GM21786 (cell line): ENCODE measurements at regions not wholly inside any gene's neighbourhood (a gene's known extent, or its start where the extent isn't known, plus 50 kb on each side); places are given as distances from the start of the nearest gene placed in this dataset.

Experiments
- ATAC-seq: cut with Tn5 transposase; IDR thresholded peaks from one replicate; pipeline ENCODE4 v1.9.1; 2021; ENCODE audit not compliant: unreplicated experiment

GRCh38 chr11:92779746-92780145 lies 189.7 kb upstream of the MTNR1B start:
- no peak for ATAC-seq

DNA sequence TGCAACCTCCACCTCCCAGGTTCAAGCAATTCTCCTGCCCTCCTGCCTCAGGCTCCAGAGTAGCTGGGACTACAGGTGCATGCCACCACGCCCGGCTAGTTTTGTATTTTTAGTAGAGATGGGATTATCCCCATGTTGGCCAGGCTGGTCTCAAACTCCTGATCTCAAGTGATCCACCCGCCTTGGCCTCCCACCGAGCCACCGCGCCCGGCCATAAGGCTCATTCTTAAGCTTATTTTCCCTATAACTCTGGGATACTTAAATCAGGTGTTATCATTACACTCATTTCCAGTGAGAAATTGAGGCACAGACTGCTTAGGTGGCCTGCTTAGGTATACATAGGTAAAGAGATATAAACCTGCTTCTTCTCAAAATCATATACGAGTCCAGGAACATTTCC lies 188.3 kb upstream of the MTNR1B start:
- ATAC-seq: no peak

- no peak for ATAC-seq
Measured at GRCh38 chr11:92782806-92783205, 186.6 kb upstream of the MTNR1B start.

DNA sequence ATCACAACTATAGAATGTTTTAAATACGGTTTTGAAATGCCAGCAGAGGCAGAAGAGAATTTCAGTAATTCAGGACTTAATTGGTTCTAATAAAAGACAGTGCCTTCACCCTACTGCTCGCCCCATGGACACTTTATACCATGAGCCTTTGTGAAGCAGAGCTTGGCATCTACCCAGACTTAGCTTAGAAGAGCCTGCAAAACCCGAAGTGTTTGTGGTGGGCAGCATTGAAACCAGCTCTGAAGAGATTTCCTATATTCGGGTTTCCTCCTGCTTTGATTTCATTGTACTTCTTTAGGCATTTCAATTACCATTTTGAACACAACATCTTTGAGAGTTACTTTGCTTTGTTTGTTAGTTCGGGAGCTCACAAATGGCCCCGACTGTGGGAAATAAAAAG lies 185.1 kb upstream of the MTNR1B start:
- no peak for ATAC-seq

GRCh38 chr11:92787638-92788037 lies 181.8 kb upstream of the MTNR1B start:
- ATAC-seq: no peak

- no peak for ATAC-seq
Measured at GRCh38 chr11:92789761-92790160, 179.7 kb upstream of the MTNR1B start.

- no peak for ATAC-seq
Measured at GRCh38 chr11:92790366-92790765, 179.1 kb upstream of the MTNR1B start.

DNA sequence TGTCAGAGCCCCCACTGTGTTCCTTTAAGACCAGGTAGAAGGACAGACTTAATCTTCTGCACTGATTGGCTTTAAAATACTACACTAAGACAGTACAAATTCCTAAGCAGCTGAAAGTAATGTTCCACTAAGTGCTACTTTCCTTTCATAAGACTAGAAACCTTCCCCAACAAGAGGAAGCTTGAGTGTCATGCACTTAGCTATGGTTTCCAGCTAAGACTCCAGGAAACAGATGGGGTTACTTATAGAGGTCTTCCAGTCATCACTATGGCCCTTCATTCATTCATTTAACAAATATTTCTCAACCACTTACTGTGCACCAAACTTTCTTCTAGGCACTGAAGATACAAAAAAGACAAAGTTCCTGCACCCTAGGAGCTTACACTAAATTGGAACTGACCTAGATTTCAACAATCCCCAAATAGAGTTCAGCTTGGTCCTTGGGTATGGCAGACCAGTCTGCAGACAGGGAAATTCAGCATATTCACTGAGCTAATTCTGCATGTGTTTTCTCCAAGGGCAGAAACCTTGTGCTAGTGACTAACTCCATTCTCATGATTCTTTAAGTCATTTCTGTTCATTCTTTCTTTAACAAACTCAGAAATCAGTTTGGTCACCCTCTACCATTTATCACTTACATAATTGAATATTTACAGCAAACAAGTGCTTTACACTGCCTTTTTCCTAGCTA lies 178.4 kb upstream of the MTNR1B start:
- no peak for ATAC-seq

- no peak for ATAC-seq
Measured at GRCh38 chr11:92791886-92792285, 177.6 kb upstream of the MTNR1B start.

- ATAC-seq: no peak
Measured at GRCh38 chr11:92793189-92793588, 176.3 kb upstream of the MTNR1B start.

DNA sequence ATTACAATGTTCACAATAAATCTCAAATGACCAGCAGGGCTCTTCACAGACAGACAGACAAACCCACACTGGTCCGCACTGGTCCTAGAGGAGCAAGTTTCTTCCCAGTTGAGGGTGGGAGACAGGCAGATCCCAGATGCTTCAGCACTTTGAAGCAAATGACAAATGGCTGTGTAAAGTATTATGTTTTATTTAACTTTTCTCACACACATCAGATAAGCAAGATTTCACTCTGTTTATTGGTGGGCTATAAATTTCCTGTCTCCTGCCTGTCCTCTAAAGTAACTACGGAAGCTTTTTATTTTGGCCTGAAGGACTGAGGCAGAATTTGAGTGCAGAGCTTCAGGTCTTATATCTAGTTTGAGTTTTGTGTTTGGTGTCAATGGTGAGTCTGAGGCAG lies 174.7 kb upstream of the MTNR1B start:
- no peak for ATAC-seq

DNA sequence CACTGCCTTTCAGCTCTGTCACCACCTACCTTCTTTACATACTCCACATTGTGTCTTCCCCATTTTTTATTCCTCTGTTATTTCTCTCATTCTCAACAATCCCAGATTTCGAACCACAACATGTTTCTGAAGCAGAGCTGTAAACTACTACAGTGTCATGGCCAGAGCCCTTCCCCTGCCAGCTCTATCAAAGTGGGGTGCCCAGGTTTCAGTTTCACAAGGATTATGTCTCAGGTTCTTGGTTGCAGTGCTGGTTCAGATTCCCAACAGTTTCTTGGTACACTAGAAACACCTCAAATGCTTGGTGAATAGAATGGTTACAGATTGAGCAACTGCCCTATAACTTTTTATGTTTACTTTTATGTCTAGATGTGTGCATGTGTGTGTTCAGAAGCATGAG lies 172.7 kb upstream of the MTNR1B start:
- ATAC-seq: no peak

DNA sequence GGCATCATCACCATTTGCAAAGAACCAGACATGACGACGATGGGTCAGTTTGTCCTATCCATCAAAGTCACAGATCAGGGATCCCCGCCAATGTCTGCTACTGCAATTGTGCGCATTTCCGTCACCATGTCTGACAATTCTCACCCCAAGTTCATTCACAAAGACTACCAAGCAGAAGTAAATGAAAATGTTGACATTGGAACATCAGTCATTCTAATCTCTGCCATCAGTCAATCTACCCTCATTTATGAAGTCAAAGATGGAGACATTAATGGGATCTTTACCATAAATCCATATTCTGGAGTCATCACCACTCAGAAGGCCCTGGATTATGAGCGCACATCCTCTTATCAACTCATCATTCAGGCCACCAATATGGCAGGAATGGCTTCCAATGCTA lies 171.6 kb upstream of the MTNR1B start:
- ATAC-seq: no peak

- no peak for ATAC-seq
Measured at GRCh38 chr11:92801685-92802084, 167.8 kb upstream of the MTNR1B start.

- no peak for ATAC-seq
Measured at GRCh38 chr11:92802644-92803043, 166.8 kb upstream of the MTNR1B start.

GRCh38 chr11:92803391-92803790 lies 166.1 kb upstream of the MTNR1B start:
- no peak for ATAC-seq

DNA sequence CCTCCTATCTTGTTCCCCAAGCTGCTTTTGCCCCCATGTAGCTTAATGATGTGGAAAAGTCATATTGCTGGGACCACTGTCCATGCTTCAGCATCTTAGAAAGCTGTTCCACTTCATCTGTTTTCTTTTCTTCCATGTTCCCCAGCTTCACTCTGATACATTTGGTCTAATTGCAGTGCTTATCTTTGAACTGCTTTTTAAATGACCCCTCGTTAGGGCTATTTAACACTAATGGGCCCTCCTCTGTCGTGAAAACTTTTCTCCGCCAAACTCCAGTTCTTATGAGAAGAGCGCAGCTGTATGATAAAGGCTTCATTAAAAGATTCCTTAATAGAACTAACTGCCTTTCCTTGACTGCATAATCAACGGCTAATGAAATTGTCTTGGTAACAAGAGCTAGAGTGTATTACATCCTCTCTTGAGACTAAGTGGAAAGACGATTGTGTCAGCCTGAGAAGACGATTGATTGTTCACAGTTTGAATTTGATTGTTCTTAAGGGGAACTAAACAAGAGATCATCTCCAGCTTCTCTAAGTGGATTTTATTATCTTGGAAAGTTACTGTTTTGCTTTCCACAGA lies 165.0 kb upstream of the MTNR1B start:
- ATAC-seq: no peak

DNA sequence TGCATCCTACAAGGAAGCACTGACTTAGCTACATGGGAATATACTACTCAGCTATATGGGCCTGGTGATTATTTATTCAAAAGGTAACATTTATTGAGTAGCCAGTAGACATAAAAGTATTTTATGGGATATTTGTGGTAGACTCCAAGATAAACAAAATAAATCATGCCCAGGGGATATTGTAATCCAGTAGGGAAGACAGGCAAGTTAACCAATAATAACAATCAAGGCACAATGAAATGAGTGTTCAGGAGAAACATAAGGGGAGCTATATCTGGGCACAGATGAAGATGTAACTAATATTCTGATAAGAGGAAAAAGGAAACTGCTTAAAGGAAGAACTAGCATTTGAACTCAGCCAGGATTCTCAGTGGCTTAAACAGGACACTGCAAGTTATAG lies 161.4 kb upstream of the MTNR1B start:
- ATAC-seq: no peak

DNA sequence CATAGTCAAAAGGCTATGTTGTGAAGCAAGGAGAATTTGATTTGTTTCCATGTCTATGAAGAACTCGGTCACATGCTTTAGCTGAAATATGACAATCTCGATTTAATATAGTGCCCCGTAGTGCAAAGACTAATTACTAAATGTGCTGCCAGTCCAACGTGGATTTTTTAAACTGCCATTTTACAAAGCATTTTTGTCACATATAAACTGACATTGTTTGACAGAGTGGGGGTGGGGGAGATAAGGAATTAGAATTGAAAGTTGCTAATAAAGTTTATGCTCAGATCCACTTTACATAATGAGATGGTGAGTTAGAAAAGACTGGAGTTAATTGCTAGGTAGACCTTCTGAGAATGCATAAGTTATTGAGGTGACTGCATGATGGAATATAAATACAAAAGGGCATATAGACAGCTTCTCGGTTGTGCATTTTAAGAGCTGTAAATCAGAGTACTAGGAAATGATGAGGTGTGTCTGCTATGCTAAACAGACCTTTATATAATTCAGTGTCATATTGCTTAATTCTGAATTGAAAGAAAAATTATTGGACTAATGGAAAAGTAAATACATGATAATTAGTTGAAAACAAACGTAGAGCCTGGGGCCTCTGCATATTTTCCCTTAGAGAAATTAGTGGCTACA lies 158.9 kb upstream of the MTNR1B start:
- ATAC-seq: no peak

GRCh38 chr11:92811341-92811740 lies 158.1 kb upstream of the MTNR1B start:
- ATAC-seq: no peak

GRCh38 chr11:92812841-92813240 lies 156.6 kb upstream of the MTNR1B start:
- ATAC-seq: no peak

GRCh38 chr11:92819830-92820229 lies 149.6 kb upstream of the MTNR1B start:
- ATAC-seq: no peak

GRCh38 chr11:92820860-92821259 lies 148.6 kb upstream of the MTNR1B start:
- ATAC-seq: no peak
